NCI-H69 (cell line): ENCODE measurements at regions not wholly inside any gene's neighbourhood (a gene's known extent, or its start where the extent isn't known, plus 50 kb on each side); places are given as distances from the start of the nearest gene placed in this dataset.
A peak's percentile ranks its signal among the peaks of the same experiment; 100 is the strongest.

Experiments
- DNase-seq: peaks from one replicate; lab custom pipeline; 2025; lab: John Stamatoyannopoulos, UW

- no peak for DNase-seq
Observed at GRCh38 chr16:64410306-64410705, 711.6 kb downstream of the CDH11 start.

GRCh38 chr16:64409783-64410210, 712.1 kb downstream of the CDH11 start:
- DNase-seq, result no peak

- DNase-seq, result no peak
Observed at GRCh38 chr16:64408699-64409098, 713.2 kb downstream of the CDH11 start.

- peak; percentile 94 for DNase-seq
Observed at GRCh38 chr16:64406770-64407181, 715.1 kb downstream of the CDH11 start.

GRCh38 chr16:64403352-64403751, 718.5 kb downstream of the CDH11 start:
- DNase-seq, result peak; percentile 1

- DNase-seq, result no peak
Observed at GRCh38 chr16:64398793-64399192, 723.1 kb downstream of the CDH11 start.

DNA sequence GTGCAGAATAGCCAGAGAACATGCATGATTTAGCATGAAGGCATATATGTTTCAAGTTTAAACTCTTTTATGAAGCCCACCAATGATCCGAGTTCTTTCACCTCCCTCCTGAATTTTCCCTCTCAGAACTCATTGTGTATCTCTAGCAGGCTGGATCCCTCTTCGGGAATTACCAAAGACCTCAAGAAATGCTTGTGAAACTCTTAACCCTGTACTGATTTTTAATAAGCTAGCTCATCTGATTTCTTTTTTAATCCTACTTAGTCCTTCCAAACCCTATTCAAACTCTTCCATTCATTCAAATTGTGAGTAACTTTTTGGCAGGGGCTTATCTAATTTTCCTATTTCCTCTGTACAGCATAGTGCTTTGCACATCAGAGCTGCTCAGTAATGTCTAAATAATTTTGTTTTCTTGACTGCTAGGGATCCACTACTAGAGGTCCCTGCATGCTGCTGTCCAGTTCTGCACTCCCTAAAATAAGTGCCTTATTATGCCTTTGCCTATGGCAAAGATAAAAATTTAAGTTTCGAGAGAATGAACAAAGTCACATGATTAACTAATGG, 723.8 kb downstream of the CDH11 start:
- DNase-seq, result no peak

DNA sequence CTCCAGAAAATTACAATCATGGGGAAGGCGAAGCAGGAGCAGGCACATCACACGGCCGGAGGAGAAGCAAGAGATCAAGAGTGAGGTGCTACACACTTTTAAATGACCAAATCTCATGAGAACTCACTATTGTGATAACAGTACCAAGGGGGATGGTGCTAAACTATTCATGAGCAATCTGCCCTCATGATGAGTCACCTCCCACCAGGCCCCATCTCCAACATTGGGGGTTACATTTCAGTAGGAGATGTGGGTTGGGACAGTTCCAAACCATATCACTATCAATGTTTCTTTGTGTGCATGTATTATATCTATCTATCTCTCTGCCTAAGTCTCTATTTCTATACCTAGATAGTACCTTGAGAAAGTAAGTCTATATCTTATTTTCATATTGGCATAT, 724.8 kb downstream of the CDH11 start:
- DNase-seq, result no peak

DNA sequence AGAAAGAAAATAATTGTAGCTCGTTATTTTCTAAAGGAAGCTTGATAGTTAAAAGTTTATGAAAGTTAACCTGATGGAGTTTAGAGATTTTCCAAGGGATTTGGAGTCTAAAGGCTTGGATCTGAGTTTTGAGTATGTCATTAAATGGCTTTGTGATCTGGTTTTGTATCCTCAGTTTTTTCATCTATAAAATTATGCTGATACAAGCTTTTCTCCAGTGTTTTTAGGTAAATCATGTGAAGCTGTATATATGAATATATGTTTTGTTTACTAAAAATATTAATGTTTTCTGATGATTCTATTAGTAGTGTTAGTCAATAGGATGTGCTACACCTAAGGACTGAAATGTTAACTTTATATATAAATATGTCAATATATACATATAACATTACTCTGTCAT, 727.8 kb downstream of the CDH11 start:
- DNase-seq, result no peak

GRCh38 chr16:64392456-64392855, 729.4 kb downstream of the CDH11 start:
- no peak for DNase-seq

GRCh38 chr16:64391063-64391600, 730.7 kb downstream of the CDH11 start:
- peak; percentile 8 for DNase-seq

- DNase-seq, result no peak
Observed at GRCh38 chr16:64390102-64390501, 731.8 kb downstream of the CDH11 start.

DNA sequence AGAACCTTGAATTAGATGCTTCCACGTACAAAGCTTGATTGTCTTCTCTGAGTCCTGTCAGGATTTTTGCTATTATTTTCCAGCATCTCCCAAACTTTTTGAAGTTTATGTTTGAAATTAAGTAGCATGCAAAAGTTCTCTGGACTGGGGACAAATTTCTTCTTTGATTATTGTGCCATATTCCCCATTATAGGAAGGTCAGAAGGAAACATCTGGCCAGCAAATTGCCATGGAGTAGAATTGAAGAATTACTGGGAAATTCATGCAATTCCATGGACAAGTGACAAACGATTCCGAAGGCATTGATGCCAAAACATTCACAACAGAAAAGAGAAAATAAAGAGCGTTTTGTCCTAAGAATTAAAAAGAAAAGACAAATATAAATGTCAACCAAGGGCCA, 737.2 kb downstream of the CDH11 start:
- DNase-seq, result no peak

DNA sequence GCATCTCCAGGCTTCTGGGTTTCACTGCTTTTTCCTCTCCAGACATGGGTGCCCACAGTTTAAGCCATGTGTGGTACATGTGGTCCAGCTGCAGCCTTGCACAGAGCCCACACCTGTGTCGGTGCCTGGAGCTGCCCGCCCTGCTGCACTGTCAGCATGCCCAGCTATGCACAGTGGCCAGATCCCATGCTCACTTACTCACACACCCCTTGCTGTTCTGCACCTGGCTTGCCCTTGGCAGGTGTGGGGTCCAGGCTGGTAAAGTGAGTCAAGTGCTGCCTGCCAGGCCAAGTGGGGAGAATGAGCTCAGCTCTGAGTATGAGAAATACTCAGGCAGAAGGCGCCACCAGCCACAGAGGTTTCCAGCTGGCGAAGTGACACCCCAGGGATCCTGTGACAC, 739.9 kb downstream of the CDH11 start:
- DNase-seq, result no peak

DNA sequence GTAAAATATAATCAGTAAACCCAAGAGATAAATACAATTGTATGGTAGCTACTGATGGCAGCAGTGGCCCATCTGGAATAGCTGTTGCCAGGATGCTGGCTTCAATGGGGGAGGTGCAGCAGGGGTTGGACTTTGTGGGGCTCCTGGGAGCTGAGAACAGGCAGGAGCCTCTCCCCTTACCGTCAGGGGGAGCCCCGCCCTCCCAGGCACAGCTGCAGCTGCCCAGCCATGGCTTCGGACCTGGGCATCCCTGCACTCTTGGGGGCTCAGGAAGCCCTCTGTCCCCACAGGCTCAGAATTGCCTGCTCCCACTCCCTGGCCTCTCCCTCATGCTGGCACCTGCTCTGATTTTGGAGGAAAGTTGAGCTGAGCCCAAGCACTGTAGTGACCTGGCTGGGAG, 741.1 kb downstream of the CDH11 start:
- no peak for DNase-seq

GRCh38 chr16:64375391-64375980, 746.4 kb downstream of the CDH11 start:
- no peak for DNase-seq

DNA sequence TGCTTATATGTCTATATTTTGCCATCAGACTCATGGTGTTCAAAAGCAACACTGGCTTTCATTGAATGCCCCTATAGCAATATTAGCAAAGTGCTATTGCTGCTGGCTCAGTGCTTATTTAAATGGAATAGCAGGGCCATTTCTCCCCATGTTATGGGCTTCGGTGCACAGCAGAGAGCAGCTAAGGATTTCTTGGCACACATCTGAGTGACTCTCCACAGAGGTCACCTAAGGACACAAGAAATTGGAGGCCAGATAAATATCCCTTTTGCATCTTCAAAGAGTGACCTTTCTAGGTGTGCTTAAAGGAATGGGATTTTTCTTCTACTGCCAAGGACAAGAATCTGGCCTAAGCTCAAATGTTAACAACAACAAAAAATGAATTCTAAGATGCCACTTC, 751.8 kb downstream of the CDH11 start:
- no peak for DNase-seq

GRCh38 chr16:64365448-64365931, 756.4 kb downstream of the CDH11 start:
- DNase-seq, result no peak

DNA sequence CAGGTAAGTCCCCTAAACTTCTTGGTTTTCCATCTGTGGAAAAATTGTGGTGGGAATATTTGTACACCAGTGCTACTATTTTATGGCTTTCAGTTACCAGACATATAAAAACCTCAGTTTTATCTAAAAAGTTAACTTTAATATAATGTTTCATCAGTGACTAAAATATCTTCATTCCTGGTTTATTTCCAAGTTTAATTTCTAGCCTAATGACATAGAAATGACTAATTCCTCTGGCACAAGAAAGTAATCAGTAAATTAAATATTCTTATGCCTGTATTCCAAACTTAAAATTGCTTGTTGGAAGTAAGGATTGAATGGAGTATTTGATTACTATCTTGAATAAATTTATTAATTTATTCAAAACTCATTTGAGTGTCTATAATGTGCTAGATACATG, 757.0 kb downstream of the CDH11 start:
- DNase-seq, result no peak

DNA sequence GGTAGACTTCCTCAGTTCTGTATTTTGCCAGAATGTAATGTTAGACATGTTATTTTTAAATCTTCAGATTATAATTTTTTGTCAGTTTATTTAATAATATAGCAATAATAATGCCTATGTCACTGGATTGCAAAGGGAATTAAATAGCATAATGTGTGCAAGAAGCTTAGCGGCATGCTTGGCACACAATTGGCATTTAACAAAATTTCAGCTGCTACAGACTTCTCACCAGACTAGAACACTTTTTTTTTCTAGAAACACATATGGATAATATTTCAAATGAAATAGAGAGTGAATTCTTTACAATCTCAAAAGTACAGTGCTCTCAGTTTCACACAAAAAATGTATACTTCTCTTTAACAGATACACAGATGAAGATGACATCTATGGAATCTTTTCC, 757.4 kb downstream of the CDH11 start:
- no peak for DNase-seq

DNA sequence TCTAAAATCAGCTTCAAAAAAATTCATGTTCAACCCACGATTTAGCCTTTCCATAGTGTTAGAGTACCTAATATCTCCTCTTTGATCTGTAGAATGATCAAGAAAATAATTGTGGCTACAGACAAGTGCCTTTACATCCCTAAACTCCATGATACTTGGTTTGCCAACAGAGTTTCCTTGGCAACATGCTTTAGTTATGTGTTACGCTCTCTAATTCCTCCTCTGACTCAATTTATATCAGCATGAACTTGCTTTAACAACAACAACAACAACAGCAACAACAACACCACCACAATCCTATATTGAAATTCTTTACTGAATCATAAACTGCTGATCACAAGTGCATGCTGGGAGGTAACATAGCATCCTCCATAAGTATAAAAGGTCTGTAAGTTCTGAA, 757.8 kb downstream of the CDH11 start:
- no peak for DNase-seq

GRCh38 chr16:64363039-64363438, 758.8 kb downstream of the CDH11 start:
- DNase-seq, result no peak

DNA sequence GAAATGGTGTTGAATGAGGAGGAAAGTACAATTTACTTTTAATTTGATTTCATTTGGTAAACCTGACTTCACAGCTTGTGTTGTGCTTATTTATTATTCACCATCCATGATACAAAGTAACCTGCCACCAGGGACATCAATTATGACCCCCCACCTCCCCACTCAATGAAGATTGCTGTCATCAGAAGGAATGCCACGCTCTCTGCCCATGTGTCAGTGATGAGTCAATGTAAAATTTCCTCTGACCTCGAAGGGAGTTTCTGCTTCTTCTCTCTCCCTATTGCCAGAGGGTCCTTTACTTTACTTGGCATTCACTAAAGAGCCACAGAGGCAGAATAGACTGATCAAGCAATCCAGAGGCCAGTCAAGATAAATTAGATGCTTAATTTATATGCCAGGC, 759.7 kb downstream of the CDH11 start:
- DNase-seq, result no peak

DNA sequence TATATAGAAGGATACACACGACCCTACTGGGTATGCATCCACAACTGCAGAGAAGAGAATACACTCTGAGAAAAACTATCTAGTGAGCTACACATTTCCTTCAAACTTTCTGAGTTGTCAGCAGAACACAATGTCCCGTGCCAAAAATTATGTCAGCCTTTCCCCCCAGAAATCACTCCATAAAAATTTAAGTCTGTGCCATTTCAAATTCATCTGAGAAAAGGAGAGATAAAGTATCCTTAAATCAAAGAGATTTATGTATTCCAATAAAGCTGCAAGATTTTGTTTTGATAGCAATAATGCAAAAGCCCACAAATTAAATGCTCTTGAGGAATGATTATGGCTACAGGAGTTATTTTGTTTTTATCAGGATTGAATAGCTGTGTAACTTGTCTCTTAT, 760.1 kb downstream of the CDH11 start:
- DNase-seq, result no peak
